ENCODE measurements at regions not wholly inside any gene's neighbourhood (a gene's known extent, or its start where the extent isn't known, plus 50 kb on each side); places are given as distances from the start of the nearest gene placed in this dataset.

- no peak for TF ChIP-seq POLR2A (IDR thresholded peaks at IDR 0.05)
- no peak for TF ChIP-seq CTCF (IDR thresholded peaks at IDR 0.05)
- no peak for DNase-seq (ENCODE audit: low spot score in 2 of 2)
- no peak overlapping the region for H3K4me3 ChIP-seq (ENCODE audit: low read depth, poor library complexity, severe bottlenecking)
- WGBS, 2 donors = 93 to 96% methylated on average over 9 to 10 of the region's 10 CpGs
- intact Hi-C loops (cut with DNase I; ENCODE audit: low total_unique reads) = no loop called here
Observed at GRCh38 chr5:145228564-145228963, 606.6 kb downstream of the PRELID2 start.

DNA sequence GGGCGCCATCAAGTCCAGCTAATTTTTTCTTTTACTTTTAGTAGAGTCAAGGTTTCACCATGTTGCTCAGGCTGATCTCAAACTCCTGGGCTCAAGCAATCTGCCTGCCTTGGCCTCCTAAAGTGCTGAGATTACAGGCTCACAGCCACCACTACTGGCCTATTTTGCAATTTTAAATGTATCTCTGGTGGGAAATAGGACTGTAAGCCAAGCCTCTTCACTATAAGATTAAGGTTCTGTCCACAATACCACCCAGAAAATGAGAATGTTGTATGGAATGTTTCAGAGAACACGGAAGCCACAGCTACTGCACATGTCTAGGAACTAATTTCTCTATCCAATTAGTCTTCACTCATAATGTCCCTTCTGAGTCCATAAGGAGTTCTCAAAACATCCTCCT lies 607.3 kb downstream of the PRELID2 start:
- 89 to 96% methylated on average over 2 of the region's 2 CpGs for WGBS, 2 donors
- H3K4me3 ChIP-seq (ENCODE audit: low read depth, poor library complexity, severe bottlenecking) = no peak overlapping the region
- DNase-seq (ENCODE audit: low spot score in 2 of 2) = no peak
- no peak for TF ChIP-seq CTCF (IDR thresholded peaks at IDR 0.05)
- no peak for TF ChIP-seq POLR2A (IDR thresholded peaks at IDR 0.05)
- intact Hi-C loops (cut with DNase I; ENCODE audit: low total_unique reads) = no loop called here

- TF ChIP-seq POLR2A (IDR thresholded peaks at IDR 0.05) (no peak), CTCF (IDR thresholded peaks at IDR 0.05) (no peak)
- intact Hi-C loops (cut with DNase I; ENCODE audit: low total_unique reads) = no loop called here
- no peak overlapping the region for H3K4me3 ChIP-seq (ENCODE audit: low read depth, poor library complexity, severe bottlenecking)
- 74 to 79% methylated on average over 3 of the region's 3 CpGs for WGBS, 2 donors
- DNase-seq (ENCODE audit: low spot score in 2 of 2) = no peak
Observed at GRCh38 chr5:145226726-145227125, 608.4 kb downstream of the PRELID2 start.

- no peak overlapping the region for H3K4me3 ChIP-seq (ENCODE audit: low read depth, poor library complexity, severe bottlenecking)
- TF ChIP-seq POLR2A (IDR thresholded peaks at IDR 0.05) = no peak
- TF ChIP-seq CTCF (IDR thresholded peaks at IDR 0.05) = no peak
- WGBS, 2 donors = 94 to 97% methylated on average over 1 of the region's 1 CpG
- DNase-seq (ENCODE audit: low spot score in 2 of 2) = no peak
- intact Hi-C loops (cut with DNase I; ENCODE audit: low total_unique reads) = no loop called here
Observed at GRCh38 chr5:145225529-145225928, 609.6 kb downstream of the PRELID2 start.

- DNase-seq (ENCODE audit: low spot score in 2 of 2) = no peak
- 87 to 92% methylated on average over 3 of the region's 3 CpGs for WGBS, 2 donors
- H3K4me3 ChIP-seq (ENCODE audit: low read depth, poor library complexity, severe bottlenecking) = no peak overlapping the region
- TF ChIP-seq POLR2A (IDR thresholded peaks at IDR 0.05) = no peak
- TF ChIP-seq CTCF (IDR thresholded peaks at IDR 0.05) = no peak
- intact Hi-C loops (cut with DNase I; ENCODE audit: low total_unique reads) = no loop called here
Observed at GRCh38 chr5:145223582-145223981, 611.6 kb downstream of the PRELID2 start.

DNA sequence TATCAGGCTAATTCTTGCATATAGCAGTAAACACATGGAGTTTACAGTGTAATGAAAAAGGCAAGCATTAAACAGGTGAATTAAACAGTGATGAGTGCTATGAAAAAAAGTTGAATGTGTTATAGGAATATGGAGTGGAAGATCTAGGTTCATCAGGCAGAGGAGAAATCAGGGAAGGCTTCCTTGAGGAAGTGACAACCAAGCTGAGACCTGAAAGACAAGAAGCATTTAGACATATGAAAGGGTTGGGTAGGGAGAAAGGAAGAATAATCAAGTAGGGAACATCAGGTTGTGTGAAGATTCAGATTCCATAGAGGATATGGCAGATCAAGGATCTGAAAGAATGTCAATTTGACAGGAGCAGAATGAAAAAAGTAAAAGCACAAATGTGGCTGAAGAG lies 612.5 kb downstream of the PRELID2 start:
- intact Hi-C loops (cut with DNase I; ENCODE audit: low total_unique reads) = no loop called here
- no peak for TF ChIP-seq CTCF (IDR thresholded peaks at IDR 0.05)
- no peak for TF ChIP-seq POLR2A (IDR thresholded peaks at IDR 0.05)
- no peak overlapping the region for H3K4me3 ChIP-seq (ENCODE audit: low read depth, poor library complexity, severe bottlenecking)
- no peak for DNase-seq (ENCODE audit: low spot score in 2 of 2)
